ENCODE measurements at regions not wholly inside any gene's neighbourhood (a gene's known extent, or its start where the extent isn't known, plus 50 kb on each side); places are given as distances from the start of the nearest gene placed in this dataset.

DNA sequence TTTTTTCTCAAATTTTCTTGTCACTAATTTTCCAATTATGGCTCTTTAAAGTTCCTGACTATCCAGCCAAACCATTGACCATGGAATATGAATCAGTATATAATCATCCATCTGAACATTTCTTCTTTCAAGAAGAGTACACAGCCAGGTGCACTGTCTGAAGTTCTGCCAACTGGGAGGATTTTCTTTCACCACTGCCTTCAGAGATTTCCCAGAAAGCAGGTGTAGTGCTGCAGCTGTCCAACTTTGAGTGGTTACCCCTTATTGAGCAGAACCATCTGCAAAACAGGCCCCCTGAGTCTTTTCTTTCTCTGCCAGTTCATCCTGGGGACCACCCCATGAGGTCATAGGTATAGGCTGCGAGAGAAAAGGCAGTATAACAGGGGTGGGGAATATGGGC, 1213.2 kb downstream of the RAPGEF2 start (continued):
- TF ChIP-seq, protein P1, sequence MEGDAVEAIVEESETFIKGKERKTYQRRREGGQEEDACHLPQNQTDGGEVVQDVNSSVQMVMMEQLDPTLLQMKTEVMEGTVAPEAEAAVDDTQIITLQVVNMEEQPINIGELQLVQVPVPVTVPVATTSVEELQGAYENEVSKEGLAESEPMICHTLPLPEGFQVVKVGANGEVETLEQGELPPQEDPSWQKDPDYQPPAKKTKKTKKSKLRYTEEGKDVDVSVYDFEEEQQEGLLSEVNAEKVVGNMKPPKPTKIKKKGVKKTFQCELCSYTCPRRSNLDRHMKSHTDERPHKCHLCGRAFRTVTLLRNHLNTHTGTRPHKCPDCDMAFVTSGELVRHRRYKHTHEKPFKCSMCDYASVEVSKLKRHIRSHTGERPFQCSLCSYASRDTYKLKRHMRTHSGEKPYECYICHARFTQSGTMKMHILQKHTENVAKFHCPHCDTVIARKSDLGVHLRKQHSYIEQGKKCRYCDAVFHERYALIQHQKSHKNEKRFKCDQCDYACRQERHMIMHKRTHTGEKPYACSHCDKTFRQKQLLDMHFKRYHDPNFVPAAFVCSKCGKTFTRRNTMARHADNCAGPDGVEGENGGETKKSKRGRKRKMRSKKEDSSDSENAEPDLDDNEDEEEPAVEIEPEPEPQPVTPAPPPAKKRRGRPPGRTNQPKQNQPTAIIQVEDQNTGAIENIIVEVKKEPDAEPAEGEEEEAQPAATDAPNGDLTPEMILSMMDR (IDR thresholded peaks at IDR 0.05): no peak

DNA sequence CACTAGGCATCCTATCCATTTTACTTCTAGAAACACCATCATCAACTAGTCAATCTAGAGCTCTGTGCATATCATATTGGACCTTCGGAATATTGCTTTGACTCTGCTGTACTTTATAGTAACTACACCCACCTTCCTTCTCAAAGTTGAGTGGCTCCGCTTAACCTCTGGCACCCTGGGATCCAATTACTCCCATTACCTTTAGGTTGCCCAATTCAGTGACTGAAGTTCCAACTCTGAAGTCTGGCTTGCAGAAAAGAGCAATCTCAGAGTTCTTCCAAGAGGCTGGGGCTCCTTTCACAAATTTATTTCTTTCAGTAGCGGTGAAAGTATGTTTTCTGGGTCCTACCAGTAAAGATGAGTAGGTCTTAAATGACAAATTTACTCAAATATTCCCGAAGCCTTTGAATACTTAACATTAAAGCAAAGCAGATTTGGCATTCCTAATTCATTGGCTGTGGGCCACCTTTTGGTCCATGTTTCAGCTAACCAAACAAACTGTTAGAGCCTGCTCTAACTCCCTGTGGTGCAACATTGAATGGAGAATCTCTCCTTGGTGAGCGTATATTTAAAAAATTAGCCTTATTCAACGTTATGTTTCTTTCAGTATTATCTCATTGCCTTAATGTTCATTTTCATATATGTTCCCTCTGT, 1215.8 kb downstream of the RAPGEF2 start:
- ATAC-seq: peak; percentile 73 to 80

DNA sequence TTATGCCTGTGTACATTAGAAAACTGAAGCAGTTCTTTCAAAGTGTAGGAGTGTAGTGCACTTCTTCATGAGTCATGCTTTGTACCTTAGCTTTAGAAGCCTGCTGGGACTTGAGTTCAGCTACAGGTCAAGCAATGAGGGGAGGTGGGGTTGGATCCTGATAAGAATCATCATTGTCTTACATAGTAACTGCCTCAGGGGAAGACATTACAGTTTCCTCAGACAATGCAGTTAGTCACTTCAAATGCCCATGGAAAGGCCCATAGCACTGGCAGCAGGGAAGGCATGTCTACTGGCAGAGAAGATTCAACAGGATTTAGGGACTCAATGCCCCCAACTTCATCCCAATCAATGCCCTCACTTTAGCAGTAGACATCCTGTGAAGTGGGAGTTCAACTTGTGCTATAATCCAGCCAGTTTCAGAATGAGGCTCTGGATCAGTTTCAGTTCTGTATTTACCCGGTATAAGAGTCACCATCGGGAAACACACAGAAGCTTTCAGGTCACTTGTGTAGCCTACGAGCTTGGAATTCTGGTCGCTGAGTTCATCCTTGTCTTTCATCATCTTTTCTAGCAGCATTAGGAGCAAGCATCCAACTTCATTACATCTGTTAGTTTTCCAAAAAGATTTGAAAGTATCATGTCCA, 1216.5 kb downstream of the RAPGEF2 start:
- H3K4me3 ChIP-seq: peak overlapping the region; percentile 32; the same call in 2 of the 3 replicates
- CTCF ChIA-PET: no interaction called here
- WGBS (ENCODE audit: missing lambda C conversion rate): 0% methylated on average over 4 of the region's 4 CpGs
- no peak for TF ChIP-seq FOXS1 (CRISPR knock-in tag; IDR thresholded peaks at IDR 0.05)
- TF ChIP-seq JUNB (IDR thresholded peaks at IDR 0.05): peak; percentile 74
- TF ChIP-seq RARB (CRISPR knock-in tag; IDR thresholded peaks at IDR 0.05): peak; percentile 72; the same call in 1 of the 2 replicates
- no peak for TF ChIP-seq MYC (IDR thresholded peaks at IDR 0.05; ENCODE audit: borderline replicate concordance, low read length)
- TF ChIP-seq KDM1A (IDR thresholded peaks at IDR 0.05; ENCODE audit: low read depth): no peak
- no peak for TF ChIP-seq MAZ (IDR thresholded peaks at IDR 0.05; ENCODE audit: borderline replicate concordance, low read depth, low read length)
- no peak for TF ChIP-seq CBX2 (IDR thresholded peaks at IDR 0.05; ENCODE audit: borderline replicate concordance, low read depth)
- peak; percentile 69 for TF ChIP-seq FOSL2 (IDR thresholded peaks at IDR 0.05)
- peak; percentile 86 for TF ChIP-seq FOSL2 (CRISPR knock-in tag; IDR thresholded peaks at IDR 0.05)
- TF ChIP-seq RAD21 (conservative IDR thresholded peaks at IDR 0.05 in 1 of 2, IDR thresholded peaks at IDR 0.05 in 1 of 2): peak; percentile 10 to 25; a peak in 2 of 5 replicates
- TF ChIP-seq, protein P2, sequence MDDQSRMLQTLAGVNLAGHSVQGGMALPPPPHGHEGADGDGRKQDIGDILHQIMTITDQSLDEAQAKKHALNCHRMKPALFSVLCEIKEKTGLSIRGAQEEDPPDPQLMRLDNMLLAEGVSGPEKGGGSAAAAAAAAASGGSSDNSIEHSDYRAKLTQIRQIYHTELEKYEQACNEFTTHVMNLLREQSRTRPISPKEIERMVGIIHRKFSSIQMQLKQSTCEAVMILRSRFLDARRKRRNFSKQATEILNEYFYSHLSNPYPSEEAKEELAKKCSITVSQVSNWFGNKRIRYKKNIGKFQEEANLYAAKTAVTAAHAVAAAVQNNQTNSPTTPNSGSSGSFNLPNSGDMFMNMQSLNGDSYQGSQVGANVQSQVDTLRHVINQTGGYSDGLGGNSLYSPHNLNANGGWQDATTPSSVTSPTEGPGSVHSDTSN (IDR thresholded peaks at IDR 0.05): no peak
- TF ChIP-seq HEYL (CRISPR knock-in tag; IDR thresholded peaks at IDR 0.05): no peak
- TF ChIP-seq HOXB13 (CRISPR knock-in tag; IDR thresholded peaks at IDR 0.05; ENCODE audit: low read depth): 0 out of 2 replicates have a peak, but pooled peaks have one; percentile 54
- TF ChIP-seq RFX5 (IDR thresholded peaks at IDR 0.05): no peak

More for the DNA sequence above, 1215.8 kb downstream of the RAPGEF2 start:
- 10% methylated on average over 6 of the region's 6 CpGs for WGBS (ENCODE audit: missing lambda C conversion rate)
- Histone ChIP-seq H3K27ac (peak overlapping the region; percentile 96 to 99), H3K4me2 (peak overlapping the region; percentile 87), H3K4me1 (peaks cover 32% of the 10 kb centered on the region), H3K9me3 (peaks cover 22% of the 10 kb centered on the region), H3K4me3 (peak overlapping the region; percentile 32)
- TF ChIP-seq FOSL2 (IDR thresholded peaks at IDR 0.05): no peak
- TF ChIP-seq FOSL2 (CRISPR knock-in tag; IDR thresholded peaks at IDR 0.05): no peak
- TF ChIP-seq KDM1A (IDR thresholded peaks at IDR 0.05; ENCODE audit: low read depth): no peak
- TF ChIP-seq SMC3 (IDR thresholded peaks at IDR 0.05): 0 out of 3 replicates have a peak, but pooled peaks have one; percentile 5
- TF ChIP-seq FOXS1 (CRISPR knock-in tag; IDR thresholded peaks at IDR 0.05): no peak
- TF ChIP-seq BHLHE40 (IDR thresholded peaks at IDR 0.05; ENCODE audit: low read depth, low read length): no peak
- TF ChIP-seq, protein P3, sequence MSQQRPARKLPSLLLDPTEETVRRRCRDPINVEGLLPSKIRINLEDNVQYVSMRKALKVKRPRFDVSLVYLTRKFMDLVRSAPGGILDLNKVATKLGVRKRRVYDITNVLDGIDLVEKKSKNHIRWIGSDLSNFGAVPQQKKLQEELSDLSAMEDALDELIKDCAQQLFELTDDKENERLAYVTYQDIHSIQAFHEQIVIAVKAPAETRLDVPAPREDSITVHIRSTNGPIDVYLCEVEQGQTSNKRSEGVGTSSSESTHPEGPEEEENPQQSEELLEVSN (IDR thresholded peaks at IDR 0.05; ENCODE audit: borderline replicate concordance, low read depth): no peak
- TF ChIP-seq, protein P4, sequence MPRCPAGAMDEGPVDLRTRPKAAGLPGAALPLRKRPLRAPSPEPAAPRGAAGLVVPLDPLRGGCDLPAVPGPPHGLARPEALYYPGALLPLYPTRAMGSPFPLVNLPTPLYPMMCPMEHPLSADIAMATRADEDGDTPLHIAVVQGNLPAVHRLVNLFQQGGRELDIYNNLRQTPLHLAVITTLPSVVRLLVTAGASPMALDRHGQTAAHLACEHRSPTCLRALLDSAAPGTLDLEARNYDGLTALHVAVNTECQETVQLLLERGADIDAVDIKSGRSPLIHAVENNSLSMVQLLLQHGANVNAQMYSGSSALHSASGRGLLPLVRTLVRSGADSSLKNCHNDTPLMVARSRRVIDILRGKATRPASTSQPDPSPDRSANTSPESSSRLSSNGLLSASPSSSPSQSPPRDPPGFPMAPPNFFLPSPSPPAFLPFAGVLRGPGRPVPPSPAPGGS (IDR thresholded peaks at IDR 0.05): no peak
- TF ChIP-seq RAD21 (conservative IDR thresholded peaks at IDR 0.05 in 1 of 2, IDR thresholded peaks at IDR 0.05 in 1 of 2): peak in 1 of 2 experiments; percentile 19; a peak in 3 of 5 replicates
- TF ChIP-seq NPAS2 (CRISPR knock-in tag; IDR thresholded peaks at IDR 0.05; ENCODE audit: borderline replicate concordance): no peak
- TF ChIP-seq SREBF2 (IDR thresholded peaks at IDR 0.05): no peak
- TF ChIP-seq HOXA7 (CRISPR knock-in tag; IDR thresholded peaks at IDR 0.05): no peak
- no peak for TF ChIP-seq ZNF302 (CRISPR knock-in tag; IDR thresholded peaks at IDR 0.05)
- no peak; the same call in 1 of the 2 replicates for TF ChIP-seq GATA3 (IDR thresholded peaks at IDR 0.05; ENCODE audit: borderline replicate concordance)
- TF ChIP-seq CHD4 (IDR thresholded peaks at IDR 0.05; ENCODE audit: borderline replicate concordance): no peak
- no peak for TF ChIP-seq CBX8 (IDR thresholded peaks at IDR 0.05)
- no peak; a peak in 1 of 5 replicates for TF ChIP-seq JUN (IDR thresholded peaks at IDR 0.05)
- no peak for TF ChIP-seq EP300 (IDR thresholded peaks at IDR 0.05)
- TF ChIP-seq, protein P1 (IDR thresholded peaks at IDR 0.05): no peak
- peak in 1 of 2 experiments; percentile 77; a peak in 2 of 4 replicates for TF ChIP-seq CEBPB (IDR thresholded peaks at IDR 0.05)
- no peak for TF ChIP-seq MAZ (IDR thresholded peaks at IDR 0.05; ENCODE audit: borderline replicate concordance, low read depth, low read length)
- no peak for TF ChIP-seq RNF2 (IDR thresholded peaks at IDR 0.05; ENCODE audit: borderline replicate concordance, low read depth)
- no peak for FAIRE-seq
- POLR2A ChIA-PET: interaction anchor here (0.6 kb wide), 1 partner anchor 361 kb away, joined by 3 read pairs; no protein-coding TSS in a partner anchor
- peak in 1 of 2 experiments; percentile 82 for DNase-seq (ENCODE audit: low read depth in 1 of 2, low spot score in 1 of 2)
- CTCF ChIA-PET: no interaction called here

More for the DNA sequence above, 1216.5 kb downstream of the RAPGEF2 start:
- peak; percentile 73 to 99 for DNase-seq (ENCODE audit: low read depth in 1 of 2, low spot score in 1 of 2)
- peak overlapping the region; percentile 87 for H3K4me2 ChIP-seq
- peak; percentile 88 for FAIRE-seq
- POLR2A ChIA-PET: interaction anchor here (0.6 kb wide), 1 partner anchor 361 kb away, joined by 3 read pairs; no protein-coding TSS in a partner anchor
- ATAC-seq: peak; percentile 97 to 99
- peaks cover 32% of the 10 kb centered on the region for H3K4me1 ChIP-seq
- H3K27ac ChIP-seq: peak overlapping the region; percentile 96 to 99
- H3K9me3 ChIP-seq: peaks cover 22% of the 10 kb centered on the region
